IMR-90 (cell line): ENCODE measurements at regions not wholly inside any gene's neighbourhood (a gene's known extent, or its start where the extent isn't known, plus 50 kb on each side); places are given as distances from the start of the nearest gene placed in this dataset.

Experiments
- ATAC-seq: fragments of 200-7000 bp; cut with Tn5 transposase; 2 replicates; pipeline ENCODE4 v1.9.1; 2020; ENCODE audit warnings: low read depth, mild to moderate bottlenecking, moderate library complexity
- BruUV-seq: library from RNA; stranded (reverse); fragments of 400-500 nt; replicated peaks from 2 replicates; lab custom pipeline; 2021; lab: Mats Ljungman, UMichigan
- CTCF ChIA-PET: fragments of 300-600 bp; formaldehyde crosslinking; extraction: SDS; loops from one replicate; lab custom pipeline; 2021; ENCODE audit warnings: antibody characterized with exemption; lab: Yijun Ruan, JAX
- POLR2A ChIA-PET: fragments of 300-600 bp; sonication (Branson Sonifier 250); formaldehyde crosslinking; loops from one replicate; lab custom pipeline; 2022; ENCODE audit warnings: antibody characterized with exemption; ENCODE audit not compliant: unreplicated experiment; lab: Charles Lee
- DNase-seq: peaks from one replicate; pipeline ENCODE4 v3.0.0; 2013
- H2AFZ ChIP-seq: replicated peaks from 2 replicates; pipeline ENCODE3; 2013; ENCODE audit warnings: low read length, mild to moderate bottlenecking; ENCODE audit not compliant: poor library complexity
- H2AK5ac ChIP-seq: 2 replicates; pipeline ENCODE4 v1.6.1; 2013; ENCODE audit warnings: low read depth, low read length, inconsistent platforms
- H2AK9ac ChIP-seq: replicated peaks from 2 replicates; pipeline ENCODE3; 2013; ENCODE audit warnings: mild to moderate bottlenecking, low read depth, low read length, moderate library complexity; ENCODE audit not compliant: poor library complexity
- H2BK120ac ChIP-seq: 2 replicates; pipeline ENCODE4 v1.6.1; 2013; ENCODE audit warnings: low read depth, low read length, inconsistent platforms
- H2BK15ac ChIP-seq: 3 replicates; pipeline ENCODE4 v1.6.1; 2013; ENCODE audit warnings: low read depth, low read length, inconsistent platforms
- H2BK20ac ChIP-seq: 2 replicates; pipeline ENCODE4 v1.6.1; 2013; ENCODE audit warnings: low read depth, mild to moderate bottlenecking, inconsistent platforms, low read length, moderate library complexity
- H2BK5ac ChIP-seq: 2 replicates; pipeline ENCODE4 v1.6.1; 2013; ENCODE audit warnings: mild to moderate bottlenecking, low read depth, low read length, inconsistent platforms; ENCODE audit not compliant: poor library complexity, severe bottlenecking
- H3K14ac ChIP-seq: replicated peaks from 2 replicates; pipeline ENCODE4 v1.6.1; 2013; ENCODE audit warnings: low read depth, low read length, inconsistent platforms
- H3K18ac ChIP-seq: 2 replicates; pipeline ENCODE4 v1.6.1; 2013; ENCODE audit warnings: low read depth, low read length, control low read depth
- H3K23ac ChIP-seq: 2 replicates; pipeline ENCODE4 v1.6.1; 2013; ENCODE audit warnings: low read depth, low read length, inconsistent platforms
- H3K27ac ChIP-seq: 2 replicates; pipeline ENCODE4 v1.5.1; 2013; ENCODE audit warnings: mild to moderate bottlenecking, control low read depth, low read length; ENCODE audit not compliant: insufficient read depth
- H3K27me3 ChIP-seq: 2 replicates; pipeline ENCODE4 v1.6.1; 2013; ENCODE audit warnings: low read length; ENCODE audit not compliant: control insufficient read depth, insufficient read depth
- H3K36me3 ChIP-seq: 2 replicates; pipeline ENCODE4 v1.6.1; 2013; ENCODE audit warnings: low read length, mixed read lengths; ENCODE audit not compliant: control insufficient read depth, insufficient read depth
- H3K4ac ChIP-seq: 2 replicates; pipeline ENCODE4 v1.6.1; 2013; ENCODE audit warnings: low read depth, low read length, inconsistent platforms
- H3K4me1 ChIP-seq: 2 replicates; pipeline ENCODE4 v1.6.1; 2013; ENCODE audit warnings: low read length, mixed read lengths; ENCODE audit not compliant: control insufficient read depth, insufficient read depth
- H3K4me2 ChIP-seq: 2 replicates; pipeline ENCODE4 v1.6.1; 2013; ENCODE audit warnings: low read depth, mild to moderate bottlenecking, control low read depth, low read length, moderate library complexity
- H3K4me3 ChIP-seq: 2 replicates; pipeline ENCODE4 v1.5.1; 2013; ENCODE audit warnings: low read depth, mild to moderate bottlenecking, control low read depth, low read length, moderate library complexity; ENCODE audit not compliant: insufficient read depth
- H3K56ac ChIP-seq: 2 replicates; pipeline ENCODE4 v1.6.1; 2013; ENCODE audit warnings: low read length, inconsistent platforms; ENCODE audit not compliant: insufficient read depth; ENCODE audit errors: extremely low read depth
- H3K79me1 ChIP-seq, 2 experiments: 2 replicates each; pipeline ENCODE4 v1.6.1; 2013; ENCODE audit warnings: low read length in 2 of 2, inconsistent platforms in 1 of 2, low read depth in 1 of 2
- H3K9ac ChIP-seq: 2 replicates; pipeline ENCODE4 v1.6.1; 2013; ENCODE audit warnings: low read depth, low read length, control low read depth
- H3K9me1 ChIP-seq: 2 replicates; pipeline ENCODE4 v1.6.1; 2013; ENCODE audit warnings: low read length, inconsistent platforms; ENCODE audit not compliant: insufficient read depth
- H3K9me3 ChIP-seq: 2 replicates; pipeline ENCODE4 v1.6.1; 2013; ENCODE audit warnings: low read length; ENCODE audit not compliant: control insufficient read depth, insufficient read depth
- H4K20me1 ChIP-seq: 2 replicates; pipeline ENCODE4 v1.6.1; 2013; ENCODE audit warnings: low read length, inconsistent platforms; ENCODE audit not compliant: insufficient read depth
- H4K5ac ChIP-seq: 2 replicates; pipeline ENCODE4 v1.6.1; 2013; ENCODE audit warnings: mild to moderate bottlenecking, low read depth, low read length, control low read depth
- H4K8ac ChIP-seq, 2 experiments: 2 replicates each; pipeline ENCODE4 v1.6.1; 2013; ENCODE audit warnings: low read depth in 2 of 2, low read length in 2 of 2, control low read depth in 1 of 2, inconsistent platforms in 1 of 2
- H4K91ac ChIP-seq: 2 replicates; pipeline ENCODE4 v1.6.1; 2013; ENCODE audit warnings: low read depth, low read length, inconsistent platforms; ENCODE audit not compliant: insufficient read depth
- FOS ChIP-seq: fragments of 150-350 bp; IDR thresholded peaks from 2 replicates; pipeline ENCODE4 v1.6.1; 2016; ENCODE audit warnings: low read depth, low read length
- MAZ ChIP-seq: IDR thresholded peaks from 2 replicates; pipeline ENCODE4 v1.6.1; 2012; ENCODE audit warnings: low read depth, mild to moderate bottlenecking, low read length, improper control_type of control experiment, moderate library complexity, borderline replicate concordance
- POLR2A ChIP-seq: IDR thresholded peaks from 2 replicates; pipeline ENCODE4 v1.6.1; 2012; ENCODE audit warnings: mild to moderate bottlenecking, low read depth, low read length
- WGBS, 2 experiments: methylation state at CpG; one replicate each; pipeline versions ENCODE4 v1.1.5 to v1.1.7; 2013; ENCODE audit warnings: missing lambda C conversion rate in 2 of 2; ENCODE audit not compliant: insufficient read length in 1 of 2; ENCODE audit errors: extremely low coverage in 2 of 2; 5-methylcytosine and 5-hydroxymethylcytosine counted together
- dilution Hi-C: fragments of 300-500 bp; cut with HindIII; formaldehyde crosslinking; loops from one replicate; pipeline ENCODE4 v1.14.3; 2018; ENCODE audit warnings: low sequenced_read_pairs; ENCODE audit not compliant: unreplicated experiment
- in situ Hi-C: fragments of 300-500 bp; cut with MboI; formaldehyde crosslinking; loops from 3 replicates; pipeline ENCODE4 v1.14.3; 2019; ENCODE audit warnings: low sequenced_read_pairs, inconsistent platforms, mixed read lengths
- intact Hi-C: fragments of 100-400 bp; cut with micrococcal nuclease; formaldehyde crosslinking; loops from 2 replicates; pipeline ENCODE4 v1.10.0; 2022

- peak overlapping the region; percentile 94 for H2AFZ ChIP-seq
- peak overlapping the region; percentile 28 for H3K9ac ChIP-seq
- H3K4me1 ChIP-seq = peaks cover 15% of the 10 kb centered on the region
- ATAC-seq = peak; percentile 78
- H3K9me3 ChIP-seq = no peaks in the 10 kb centered on the region
- no peak overlapping the region for H3K4me3 ChIP-seq
- H2BK15ac ChIP-seq = peak overlapping the region; percentile 64; the same call in 2 of the 3 replicates
- intact Hi-C loops = loop anchor here (5.0 kb wide), 1 partner anchor 155 kb away; no protein-coding TSS in a partner anchor
- TF ChIP-seq FOS (peak; percentile 32; the same call in 1 of the 2 replicates), POLR2A (peak; percentile 52; the same call in 1 of the 2 replicates), MAZ (no peak)
- dilution Hi-C loops = no loop called here
- no peak overlapping the region for H3K4me2 ChIP-seq
- ChIA-PET POLR2A (no interaction called here), CTCF (interaction anchor here (0.6 to 0.9 kb wide), 2 partner anchors 13 to 81 kb away, joined by 3 read pairs; no protein-coding TSS in a partner anchor)
- H2AK9ac ChIP-seq = peak overlapping the region; percentile 1
- no peaks in the 10 kb centered on the region for H3K36me3 ChIP-seq
- H4K8ac ChIP-seq = peak overlapping the region; percentile 73 to 95
- WGBS, 2 experiments = 12% methylated on average over 4 of the region's 15 CpGs; no CpG with 5 or more reads in 1 of the 2 experiments
- H2BK5ac ChIP-seq = peak overlapping the region; percentile 86
- DNase-seq = peak; percentile 80
- in situ Hi-C loops = loop anchor here (5.0 kb wide), 1 partner anchor 150 kb away; no protein-coding TSS in a partner anchor
- peak overlapping the region; percentile 82 for H3K14ac ChIP-seq
- H3K18ac ChIP-seq = peak overlapping the region; percentile 43
- no TSS peak for BruUV-seq
- H2BK120ac ChIP-seq = peak overlapping the region; percentile 96
- peak overlapping the region; percentile 53 for H4K5ac ChIP-seq
- peak overlapping the region; percentile 72 for H2AK5ac ChIP-seq
- H3K27me3 ChIP-seq = 0 out of 2 replicates have a peak, but pooled peaks cover 2% of the 10 kb centered on the region
- H3K27ac ChIP-seq = peak overlapping the region; percentile 76
- H3K79me1 ChIP-seq = no peaks in the 10 kb centered on the region
- H2BK20ac ChIP-seq = peak overlapping the region; percentile 63
- H3K23ac ChIP-seq = peak overlapping the region; percentile 70; the same call in 1 of the 2 replicates
- H3K4ac ChIP-seq = peak overlapping the region; percentile 89
- peak overlapping the region; percentile 93 for H4K91ac ChIP-seq
- no peaks in the 10 kb centered on the region; the same call in 1 of the 2 replicates for H3K9me1 ChIP-seq
- peak overlapping the region; percentile 80 for H3K56ac ChIP-seq
- no peaks in the 10 kb centered on the region for H4K20me1 ChIP-seq
These were observed 51.6 kb upstream of the LCTL start for GRCh38 chr15:66617137-66618090.
